Liver (tissue), 3 donors: ENCODE measurements at regions not wholly inside any gene's neighbourhood (a gene's known extent, or its start where the extent isn't known, plus 50 kb on each side); places are given as distances from the start of the nearest gene placed in this dataset.

ENCODE experiments used
- CTCF ChIP-seq: fragments of 150-350 bp; IDR thresholded peaks from 2 replicates; pipeline ENCODE4 v1.5.1; 2017; ENCODE audit warnings: improper control_type of control experiment, low read depth, low read length; ENCODE audit not compliant: missing input control
- TAF1 ChIP-seq: conservative IDR thresholded peaks from 2 replicates; pipeline ENCODE4 v1.6.1; 2016; ENCODE audit warnings: antibody characterized with exemption, mild to moderate bottlenecking
- donor health status: healthy.
- donor health status: healthy.

- TF ChIP-seq TAF1 (no peak), CTCF (no peak)
These were observed 1074.3 kb upstream of the SLC10A2 start for GRCh38 chr13:104140552-104140951.
